ENCODE measurements at regions not wholly inside any gene's neighbourhood (a gene's known extent, or its start where the extent isn't known, plus 50 kb on each side); places are given as distances from the start of the nearest gene placed in this dataset.

DNA sequence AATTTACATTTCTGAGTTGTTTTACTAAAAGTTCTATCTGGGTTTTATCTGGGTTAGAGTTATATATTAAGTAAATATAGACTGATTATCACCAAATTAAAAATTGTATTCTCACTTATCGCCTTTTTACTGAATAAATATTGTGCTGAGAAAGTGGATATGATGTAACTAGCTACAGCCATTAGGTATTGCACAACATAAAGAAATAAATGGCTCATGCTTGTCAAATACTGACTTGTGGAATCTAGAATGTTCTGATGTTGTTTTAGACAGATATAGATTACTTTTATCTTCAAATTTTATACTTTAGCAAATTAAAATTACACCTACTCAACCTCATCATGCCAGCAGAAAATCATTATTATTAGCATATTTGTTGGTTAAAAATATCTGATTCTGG is 1277.1 kb upstream of the MIR17HG start:
- no peak for DNase-seq (ENCODE audit: low spot score)

DNA sequence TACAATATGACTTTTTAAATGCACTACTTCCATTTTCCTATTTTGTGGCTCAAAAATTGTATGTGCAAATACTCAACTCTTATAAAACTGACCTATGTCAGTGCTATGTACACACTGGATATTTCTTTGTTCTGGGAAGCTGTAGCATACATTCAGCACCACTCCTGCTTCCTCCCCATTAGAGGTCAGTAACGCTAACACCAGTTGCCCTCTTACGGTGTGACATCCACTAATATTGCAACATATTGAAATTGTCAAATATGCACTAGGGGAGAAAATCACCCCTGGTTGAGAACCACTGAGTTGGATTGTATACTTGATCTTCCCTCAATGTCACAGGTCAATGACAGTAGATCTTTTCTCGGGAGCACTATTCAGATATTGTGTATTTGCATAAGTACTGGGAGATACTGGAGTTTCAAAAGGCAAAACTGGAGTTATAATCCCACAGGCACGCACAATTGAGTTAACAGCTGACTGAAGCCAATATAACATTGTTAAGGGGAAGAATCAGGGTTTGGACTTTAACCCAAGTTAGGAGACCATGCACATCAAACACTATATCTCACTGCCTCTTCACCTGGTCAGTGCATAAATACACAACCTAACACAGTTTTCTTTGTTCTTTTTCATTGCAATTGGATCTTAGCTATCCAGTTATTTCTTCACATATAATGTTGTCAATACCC is 1276.5 kb upstream of the MIR17HG start:
- no peak for DNase-seq (ENCODE audit: low spot score)

DNA sequence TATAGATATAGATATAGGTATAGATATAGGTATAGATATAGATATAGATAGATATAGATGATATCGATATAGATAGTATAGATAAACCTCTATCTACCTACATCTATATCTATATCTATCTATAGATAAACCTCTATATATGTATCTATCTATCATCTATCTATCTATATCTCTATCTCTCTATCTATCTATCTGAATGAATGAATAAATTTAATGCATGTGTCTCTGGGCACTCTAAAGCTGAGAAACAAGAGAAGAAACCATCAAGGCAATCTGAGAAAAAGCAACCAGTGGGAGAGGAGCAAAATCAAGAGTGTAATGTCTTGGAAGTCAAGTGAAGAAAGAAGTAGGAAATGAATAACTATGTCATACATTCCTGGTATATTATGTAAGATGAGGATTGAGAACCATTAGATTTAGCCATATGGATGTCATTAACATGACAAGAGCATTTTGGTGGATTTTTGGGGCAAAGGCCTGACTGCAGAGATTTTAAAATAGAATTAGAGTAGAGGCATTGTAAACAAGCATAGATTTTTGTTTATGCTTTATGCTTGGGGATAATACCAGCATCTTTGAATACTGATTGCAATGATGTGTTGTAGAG is 1262.7 kb upstream of the MIR17HG start:
- no peak for DNase-seq (ENCODE audit: low spot score)

DNA sequence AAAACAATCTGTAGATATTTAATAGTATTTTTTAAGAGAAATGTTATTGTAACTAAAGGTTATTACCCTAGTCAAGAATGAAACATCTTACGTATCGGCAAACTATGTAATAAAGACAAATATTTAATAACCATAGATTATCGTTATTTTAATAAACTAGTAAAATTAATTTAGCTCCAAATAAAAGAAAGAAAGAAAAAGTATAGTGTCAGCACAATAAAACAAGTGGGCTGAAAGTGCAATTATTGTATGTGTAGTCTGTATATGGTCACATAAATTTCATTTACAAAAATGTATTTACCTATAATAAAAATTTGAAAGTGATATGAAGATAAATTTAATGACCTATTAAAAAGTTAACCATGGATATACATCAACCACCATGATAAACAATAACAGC is 1258.4 kb upstream of the MIR17HG start:
- DNase-seq (ENCODE audit: low spot score) = no peak

GRCh38 chr13:90091611-90092010 is 1255.9 kb upstream of the MIR17HG start:
- no peak for DNase-seq (ENCODE audit: low spot score)

- no peak for DNase-seq (ENCODE audit: low spot score)
These were observed 1253.1 kb upstream of the MIR17HG start for GRCh38 chr13:90094357-90094756.

- DNase-seq (ENCODE audit: low spot score) = no peak
These were observed 1248.9 kb upstream of the MIR17HG start for GRCh38 chr13:90098577-90098976.

- no peak for DNase-seq (ENCODE audit: low spot score)
These were observed 1247.6 kb upstream of the MIR17HG start for GRCh38 chr13:90099847-90100246.

DNA sequence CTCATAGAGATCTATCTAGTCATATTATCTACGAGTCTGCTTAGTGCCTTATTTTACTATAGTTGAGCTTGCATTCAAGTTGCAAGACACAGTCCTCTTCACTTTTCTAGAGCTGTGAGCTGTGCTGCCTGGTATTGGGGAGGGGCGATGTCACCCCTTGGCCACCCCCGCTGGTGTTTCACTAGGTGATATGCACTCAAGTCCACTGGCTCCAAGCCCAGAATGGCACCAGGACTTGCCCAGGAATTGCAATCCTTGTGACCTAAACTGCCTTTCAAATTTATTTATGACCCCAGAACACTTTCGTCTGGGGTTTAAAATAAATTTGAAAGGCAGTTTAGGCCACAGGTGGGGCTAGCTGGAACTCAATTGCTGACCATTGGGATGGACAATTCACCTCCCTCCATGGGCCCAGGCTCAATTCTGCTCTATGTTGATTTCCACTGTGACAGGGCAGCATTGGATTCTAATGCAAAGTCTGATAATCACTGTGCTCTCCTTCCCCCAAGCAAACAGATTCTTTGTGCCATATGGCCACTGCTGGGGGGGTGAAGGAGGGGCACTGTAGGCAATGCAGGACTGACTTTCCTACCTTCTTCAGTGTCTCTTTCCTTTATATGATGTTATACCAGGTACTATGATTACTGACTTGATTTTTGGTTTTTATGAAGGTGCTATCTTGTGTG is 1244.2 kb upstream of the MIR17HG start:
- DNase-seq (ENCODE audit: low spot score) = no peak

DNA sequence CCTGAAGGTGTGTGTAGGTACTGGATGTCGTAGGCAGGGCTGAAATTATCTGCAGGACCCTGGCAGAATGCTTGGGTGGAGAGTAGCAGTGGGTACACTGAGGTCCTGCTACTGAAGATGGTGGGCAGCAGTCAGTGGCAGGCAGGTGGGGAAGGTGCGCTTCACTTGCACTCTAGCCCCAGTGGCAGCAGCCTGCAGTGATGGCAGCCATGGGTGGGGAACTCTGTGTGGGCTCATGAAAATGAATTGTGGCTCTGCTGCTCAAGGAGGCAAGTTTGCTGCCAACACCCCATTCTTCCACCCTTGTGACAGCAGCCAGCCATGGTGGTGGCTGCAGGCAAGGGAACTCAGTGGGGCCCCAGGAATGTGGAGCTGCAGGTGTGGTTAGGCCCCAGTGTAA is 1242.7 kb upstream of the MIR17HG start:
- no peak for DNase-seq (ENCODE audit: low spot score)

GRCh38 chr13:90105276-90105675 is 1242.2 kb upstream of the MIR17HG start:
- DNase-seq (ENCODE audit: low spot score) = no peak

DNA sequence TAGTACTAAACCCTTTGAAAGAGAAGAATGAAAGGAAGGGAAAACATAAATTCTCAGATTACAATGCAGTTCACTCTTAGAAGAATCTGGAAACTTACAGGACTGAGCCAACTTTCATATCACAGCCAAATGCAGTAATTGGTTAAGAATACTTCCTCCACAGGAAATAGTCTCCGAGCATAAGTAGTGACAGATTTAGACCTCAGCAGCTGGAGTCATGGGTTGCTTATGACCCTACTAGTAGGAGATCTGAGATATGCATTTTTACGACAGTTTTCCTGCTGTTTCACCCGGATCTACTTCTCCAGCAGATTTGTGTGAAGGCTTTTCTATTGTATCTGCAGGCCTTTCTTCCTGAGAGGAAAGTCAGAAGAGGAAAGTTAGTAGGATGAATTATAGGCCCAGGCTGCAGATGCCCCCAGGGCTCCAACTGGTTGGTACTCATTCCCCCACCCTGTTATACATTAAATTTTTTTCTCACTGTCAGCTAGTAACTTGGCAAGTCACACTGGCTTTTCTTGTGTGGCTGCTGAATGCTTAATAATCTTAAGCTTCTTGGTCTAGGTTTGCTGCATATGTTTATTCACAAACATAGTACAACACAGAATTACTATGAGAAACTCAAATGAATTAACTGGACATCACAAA is 1241.5 kb upstream of the MIR17HG start:
- no peak for DNase-seq (ENCODE audit: low spot score)

- DNase-seq (ENCODE audit: low spot score) = no peak
These were observed 1239.8 kb upstream of the MIR17HG start for GRCh38 chr13:90107661-90108060.

DNA sequence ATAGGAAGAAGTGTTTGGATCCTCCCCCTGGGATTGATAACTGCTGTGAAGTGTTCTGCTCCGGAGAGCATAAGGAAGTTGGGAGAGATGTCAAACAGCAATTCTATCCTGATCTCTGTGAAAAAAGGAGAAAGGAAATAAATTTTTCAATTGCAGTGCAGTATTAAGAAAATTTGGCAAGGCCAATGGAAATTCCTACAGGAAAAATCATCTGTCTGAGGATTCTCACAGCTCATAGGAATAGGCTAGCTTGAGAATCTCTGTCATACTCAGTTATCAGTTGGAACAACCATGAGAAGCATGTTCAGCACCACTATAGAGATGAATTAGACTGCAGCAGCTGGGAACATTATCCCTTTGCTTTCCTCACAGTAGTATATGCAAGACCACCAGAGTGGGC is 1238.9 kb upstream of the MIR17HG start:
- no peak for DNase-seq (ENCODE audit: low spot score)

GRCh38 chr13:90116121-90116520 is 1231.4 kb upstream of the MIR17HG start:
- no peak for DNase-seq (ENCODE audit: low spot score)

- DNase-seq (ENCODE audit: low spot score) = no peak
These were observed 1228.9 kb upstream of the MIR17HG start for GRCh38 chr13:90118467-90119071.

- no peak for DNase-seq (ENCODE audit: low spot score)
These were observed 1227.5 kb upstream of the MIR17HG start for GRCh38 chr13:90120026-90120425.

DNA sequence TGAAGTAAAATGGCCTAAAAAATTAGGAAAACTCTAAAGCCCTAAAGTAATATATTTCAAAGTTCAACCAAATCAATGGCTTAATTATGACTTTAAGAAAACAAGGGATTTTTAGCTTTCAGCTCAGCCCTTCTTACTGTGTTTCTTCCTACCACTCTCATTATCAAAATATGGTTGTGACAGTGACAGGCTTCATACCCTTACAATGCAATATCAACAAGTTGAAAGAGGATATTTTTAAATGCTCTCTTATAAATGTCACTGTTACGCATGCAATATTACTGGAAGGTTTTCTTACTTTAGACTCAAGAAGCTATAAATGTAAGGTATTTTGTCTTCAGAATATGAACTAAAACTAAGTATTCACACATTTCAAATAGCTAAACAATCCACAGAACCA is 1225.7 kb upstream of the MIR17HG start:
- DNase-seq (ENCODE audit: low spot score) = no peak

DNA sequence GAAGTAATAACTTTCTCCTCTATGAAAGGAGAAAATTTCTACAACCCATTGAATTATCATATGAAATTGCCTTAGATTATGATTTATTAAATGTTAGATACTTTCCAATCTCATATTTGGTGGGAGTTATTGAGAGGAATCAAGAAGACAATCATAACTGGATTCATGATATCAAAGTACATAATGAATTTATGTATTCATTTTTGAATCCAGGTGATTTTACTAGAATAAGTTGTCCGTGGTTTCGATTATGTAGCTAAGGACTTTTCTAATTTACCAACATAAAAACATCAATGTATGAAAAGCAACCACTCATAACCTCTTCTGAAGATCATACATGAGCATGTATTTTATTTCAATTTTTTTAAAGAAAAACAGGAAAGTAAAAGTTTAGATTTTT is 1225.0 kb upstream of the MIR17HG start:
- no peak for DNase-seq (ENCODE audit: low spot score)

DNA sequence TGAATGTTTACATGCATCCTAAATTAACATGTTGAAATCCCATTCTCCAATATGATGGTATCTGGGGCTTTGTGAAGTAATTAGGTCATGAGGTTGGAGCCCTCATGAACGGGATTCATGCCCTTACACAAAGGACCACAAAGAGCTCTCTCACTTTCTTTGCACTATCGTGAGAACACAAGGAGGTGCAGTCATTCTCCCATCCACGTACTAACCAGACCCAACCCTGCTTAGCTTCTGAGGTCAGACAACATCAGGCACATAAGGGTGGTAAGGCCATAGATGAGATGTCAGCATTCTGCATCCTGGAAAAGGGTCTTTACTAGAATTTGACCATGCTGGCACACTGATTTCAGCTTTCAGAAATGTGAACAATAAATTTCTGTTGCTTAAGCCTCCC is 1211.9 kb upstream of the MIR17HG start:
- no peak for DNase-seq (ENCODE audit: low spot score)

DNA sequence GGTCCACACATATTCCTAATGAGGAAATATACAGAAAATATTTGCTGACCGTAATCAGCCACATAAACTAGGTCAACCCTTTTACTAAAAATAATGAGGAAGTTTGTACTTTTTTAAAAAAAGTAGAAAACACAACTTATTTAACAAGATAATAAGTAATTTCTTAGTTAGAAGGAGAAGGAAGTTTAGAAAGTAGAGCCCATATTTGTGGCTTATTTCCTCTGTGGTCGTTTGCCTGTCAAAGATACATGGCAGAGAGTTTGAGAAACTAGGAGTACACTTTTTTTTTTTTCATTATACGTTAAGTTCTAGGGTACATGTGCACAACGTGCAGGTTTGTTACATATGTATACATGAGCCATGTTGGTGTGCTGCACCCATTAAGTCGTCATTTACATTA is 1205.2 kb upstream of the MIR17HG start:
- no peak for DNase-seq (ENCODE audit: low spot score)

DNA sequence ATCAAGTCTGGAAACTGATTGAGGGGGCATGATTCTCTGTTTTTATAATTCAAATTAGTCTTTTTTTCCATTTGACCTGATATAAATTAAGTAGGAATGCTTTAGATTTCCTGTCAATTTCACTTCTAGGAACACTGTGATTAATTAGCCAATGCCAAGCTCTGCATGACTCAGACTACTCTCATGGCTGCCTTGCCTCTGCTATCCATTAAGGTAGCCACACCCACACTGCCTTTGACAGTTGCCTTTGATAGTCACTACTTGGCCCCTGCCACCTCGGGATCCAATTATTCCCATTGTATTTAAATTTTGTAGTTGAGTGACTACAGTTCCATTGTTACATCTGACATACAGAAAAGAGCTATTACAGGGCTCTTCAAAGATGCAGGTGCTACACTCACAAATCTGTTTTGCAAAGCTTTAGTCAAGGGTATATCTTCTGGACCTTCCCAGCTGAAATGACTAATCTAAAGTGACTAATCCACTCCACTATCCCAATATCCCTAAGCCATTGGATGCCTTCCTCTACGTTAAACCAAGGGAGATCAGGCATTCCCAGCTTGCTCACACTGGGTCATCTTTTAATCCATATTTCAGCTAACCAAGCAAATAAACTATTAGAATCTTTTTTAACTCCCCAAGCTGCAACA is 1193.1 kb upstream of the MIR17HG start:
- DNase-seq (ENCODE audit: low spot score) = no peak

Data from SW480 (cell line).